H9 (cell line): ENCODE measurements at regions not wholly inside any gene's neighbourhood (a gene's known extent, or its start where the extent isn't known, plus 50 kb on each side); places are given as distances from the start of the nearest gene placed in this dataset.

ENCODE experiments used
- DNase-seq: peaks from one replicate; pipeline ENCODE4 v3.0.0-alpha.2; 2017
- H2AFZ ChIP-seq: one replicate; pipeline ENCODE4 v1.6.1; 2013; ENCODE audit warnings: mild to moderate bottlenecking, low read length, control low read depth, moderate library complexity
- H2AK5ac ChIP-seq: 2 replicates; pipeline ENCODE4 v1.6.1; 2013; ENCODE audit warnings: low read length, control low read depth, mixed read lengths; ENCODE audit not compliant: insufficient read length
- H2BK120ac ChIP-seq: one replicate; pipeline ENCODE4 v1.6.1; 2013; ENCODE audit warnings: low read depth, mild to moderate bottlenecking, low read length, control low read depth, inconsistent platforms; ENCODE audit not compliant: poor library complexity, severe bottlenecking
- H2BK12ac ChIP-seq: 2 replicates; pipeline ENCODE4 v1.6.1; 2013; ENCODE audit warnings: low read length, control low read depth, mixed read lengths, low read depth; ENCODE audit not compliant: insufficient read length
- H2BK15ac ChIP-seq: 2 replicates; pipeline ENCODE4 v1.6.1; 2013; ENCODE audit warnings: low read depth, low read length, control low read depth
- H2BK20ac ChIP-seq: one replicate; pipeline ENCODE4 v1.6.1; 2013; ENCODE audit warnings: low read depth, mild to moderate bottlenecking, low read length, control low read depth, inconsistent platforms; ENCODE audit not compliant: poor library complexity, severe bottlenecking
- H2BK5ac ChIP-seq: 2 replicates; pipeline ENCODE4 v1.6.1; 2013; ENCODE audit warnings: low read length, control low read depth, mixed read lengths; ENCODE audit not compliant: insufficient read length
- H3K14ac ChIP-seq: 2 replicates; pipeline ENCODE4 v1.6.1; 2013; ENCODE audit warnings: low read length, control low read depth; ENCODE audit not compliant: insufficient read depth
- H3K18ac ChIP-seq: 2 replicates; pipeline ENCODE4 v1.6.1; 2013; ENCODE audit warnings: low read depth, mild to moderate bottlenecking, mixed read lengths, low read length, control low read depth; ENCODE audit not compliant: insufficient read length
- H3K23ac ChIP-seq: 2 replicates; pipeline ENCODE4 v1.6.1; 2013; ENCODE audit warnings: low read length, control low read depth, mixed read lengths, low read depth; ENCODE audit not compliant: insufficient read length
- H3K23me2 ChIP-seq: 2 replicates; pipeline ENCODE4 v1.6.1; 2013; ENCODE audit warnings: low read depth, mild to moderate bottlenecking, mixed read lengths, low read length, control low read depth; ENCODE audit not compliant: insufficient read length, poor library complexity, severe bottlenecking
- H3K27ac ChIP-seq: 2 replicates; pipeline ENCODE4 v1.5.1; 2013; ENCODE audit warnings: low read length, control low read depth, mixed read lengths, low read depth; ENCODE audit not compliant: insufficient read length
- H3K27me3 ChIP-seq: 2 replicates; pipeline ENCODE4 v1.6.1; 2013; ENCODE audit warnings: low read length, control low read depth, inconsistent platforms; ENCODE audit not compliant: insufficient read depth
- H3K4ac ChIP-seq: 2 replicates; pipeline ENCODE4 v1.6.1; 2013; ENCODE audit warnings: low read depth, mild to moderate bottlenecking, control low read depth, inconsistent platforms, low read length, moderate library complexity
- H3K4me1 ChIP-seq: 2 replicates; pipeline ENCODE4 v1.6.1; 2013; ENCODE audit warnings: low read length, control low read depth, inconsistent platforms; ENCODE audit not compliant: insufficient read depth
- H3K4me2 ChIP-seq: 2 replicates; pipeline ENCODE4 v1.6.1; 2013; ENCODE audit warnings: low read length, control low read depth, mixed read lengths; ENCODE audit not compliant: insufficient read length, insufficient read depth
- H3K56ac ChIP-seq: 2 replicates; pipeline ENCODE4 v1.6.1; 2013; ENCODE audit warnings: low read depth, mild to moderate bottlenecking, mixed read lengths, low read length, control low read depth; ENCODE audit not compliant: insufficient read length
- H3K79me1 ChIP-seq: 2 replicates; pipeline ENCODE4 v1.6.1; 2013; ENCODE audit warnings: low read depth, mild to moderate bottlenecking, moderate library complexity, low read length, control low read depth, inconsistent platforms; ENCODE audit not compliant: insufficient read depth, poor library complexity, severe bottlenecking
- H3K79me2 ChIP-seq: 2 replicates; pipeline ENCODE4 v1.6.1; 2013; ENCODE audit warnings: low read length, control low read depth, inconsistent platforms; ENCODE audit not compliant: insufficient read depth
- H3K9ac ChIP-seq: 2 replicates; pipeline ENCODE4 v1.6.1; 2013; ENCODE audit warnings: low read length, control low read depth, mixed read lengths; ENCODE audit not compliant: insufficient read length; ENCODE audit errors: extremely low read depth
- H3K9me3 ChIP-seq: one replicate; pipeline ENCODE4 v1.6.1; 2013; ENCODE audit warnings: low read depth, low read length, inconsistent platforms; ENCODE audit not compliant: control insufficient read depth
- H3T11ph ChIP-seq: one replicate; pipeline ENCODE4 v1.6.1; 2013; ENCODE audit warnings: mild to moderate bottlenecking, low read length, control low read depth, inconsistent platforms
- H4K20me1 ChIP-seq: one replicate; pipeline ENCODE4 v1.6.1; 2013; ENCODE audit not compliant: control insufficient read depth, insufficient read length, insufficient read depth
- H4K5ac ChIP-seq: 2 replicates; pipeline ENCODE4 v1.6.1; 2013; ENCODE audit warnings: low read depth, mild to moderate bottlenecking, mixed read lengths, low read length, control low read depth; ENCODE audit not compliant: insufficient read length
- H4K8ac ChIP-seq: replicated peaks from 2 replicates; pipeline ENCODE4 v1.6.1; 2013; ENCODE audit warnings: low read length, control low read depth, mixed read lengths, low read depth; ENCODE audit not compliant: insufficient read length
- H4K91ac ChIP-seq: 2 replicates; pipeline ENCODE4 v1.6.1; 2013; ENCODE audit warnings: low read depth, mild to moderate bottlenecking, moderate library complexity, mixed read lengths, low read length, control low read depth; ENCODE audit not compliant: insufficient read length
- H3K27ac Mint-ChIP-seq, 3 experiments: 2 replicates in 2 of 3; 3 replicates in 1 of 3; pipeline ENCODE4 v1.8.0; 2020 to 2021; ENCODE audit warnings: mixed read lengths in 3 of 3, mild to moderate bottlenecking in 1 of 3, moderate library complexity in 1 of 3
- H3K27me3 Mint-ChIP-seq: 2 replicates; pipeline ENCODE4 v1.8.0; 2021; ENCODE audit warnings: low read depth, mild to moderate bottlenecking, moderate library complexity, mixed read lengths
- H3K36me3 Mint-ChIP-seq, 3 experiments: 2 replicates in 2 of 3; 3 replicates in 1 of 3; pipeline ENCODE4 v1.8.0; 2020 to 2021; ENCODE audit warnings: low read depth in 3 of 3, mixed read lengths in 3 of 3; ENCODE audit not compliant: insufficient read depth in 1 of 3
- H3K4me1 Mint-ChIP-seq, 2 experiments: 2 replicates each; pipeline ENCODE4 v1.8.0; 2020; ENCODE audit warnings: mixed read lengths in 2 of 2
- H3K4me3 Mint-ChIP-seq, 2 experiments: 2 replicates in 1 of 2; 3 replicates in 1 of 2; pipeline ENCODE4 v1.8.0; 2020 to 2021; ENCODE audit warnings: mild to moderate bottlenecking in 2 of 2, mixed read lengths in 2 of 2, moderate library complexity in 1 of 2
- H3K9me3 Mint-ChIP-seq, 2 experiments: 2 replicates in 1 of 2; 3 replicates in 1 of 2; pipeline ENCODE4 v1.8.0; 2020; ENCODE audit warnings: mild to moderate bottlenecking in 2 of 2, mixed read lengths in 2 of 2, moderate library complexity in 1 of 2
- CTCF ChIP-seq: fragments of 200-600 bp; sonication (generic); conservative IDR thresholded peaks from 3 replicates; pipeline ENCODE4 v1.8.0; 2021; ENCODE audit warnings: antibody characterized with exemption, mild to moderate bottlenecking
- WGBS: extraction: QIAGEN DNeasy Blood & Tissue Kit; methylation state at CpG from one replicate; pipeline ENCODE4 v1.1.7; 2013; ENCODE audit warnings: missing lambda C conversion rate, low lambda C conversion rate, mixed read lengths; ENCODE audit not compliant: insufficient read length; ENCODE audit errors: extremely low coverage; 5-methylcytosine and 5-hydroxymethylcytosine counted together

- Histone ChIP-seq H4K5ac (no peak overlapping the region), H2BK12ac (no peak overlapping the region), H3K14ac (no peak overlapping the region), H2AK5ac (no peak overlapping the region), H3K23ac (no peak overlapping the region), H3K18ac (no peak overlapping the region), H2BK15ac (no peak overlapping the region), H3K9me3 (no peaks in the 10 kb centered on the region), H3K9ac (no peak overlapping the region), H2BK5ac (no peak overlapping the region), H3K4me1 (no peaks in the 10 kb centered on the region), H3K4me2 (no peak overlapping the region), H2BK20ac (no peak overlapping the region), H4K20me1 (no peaks in the 10 kb centered on the region), H4K91ac (no peak overlapping the region), H3K79me2 (no peaks in the 10 kb centered on the region), H3K79me1 (no peaks in the 10 kb centered on the region), H3K56ac (no peak overlapping the region), H2AFZ (no peak overlapping the region), H2BK120ac (no peak overlapping the region), H3K27me3 (no peaks in the 10 kb centered on the region), H3T11ph (no peak overlapping the region), H3K23me2 (no peaks in the 10 kb centered on the region), H3K27ac (no peak overlapping the region), H3K4ac (no peak overlapping the region), H4K8ac (no peak overlapping the region)
- no CpG with 5 or more reads among the region's 4 CpGs for WGBS
- Mint-ChIP-seq H3K27ac (no peak overlapping the region), H3K4me1 (no peaks in the 10 kb centered on the region), H3K27me3 (no peaks in the 10 kb centered on the region), H3K4me3 (no peak overlapping the region), H3K36me3 (peaks cover 0 to 4% (median 2%) of the 10 kb centered on the region in 3 experiments; a peak in 3 of 7 replicates), H3K9me3 (peaks cover 2 to 11% of the 10 kb centered on the region in 2 experiments; a peak in 4 of 5 replicates)
- no peak for DNase-seq
- TF ChIP-seq CTCF, result no peak
Measured at GRCh38 chr6:141209890-141210289, 922.8 kb upstream of the GJE1 start.
